ENCODE measurements at regions not wholly inside any gene's neighbourhood (a gene's known extent, or its start where the extent isn't known, plus 50 kb on each side); places are given as distances from the start of the nearest gene placed in this dataset.

DNA sequence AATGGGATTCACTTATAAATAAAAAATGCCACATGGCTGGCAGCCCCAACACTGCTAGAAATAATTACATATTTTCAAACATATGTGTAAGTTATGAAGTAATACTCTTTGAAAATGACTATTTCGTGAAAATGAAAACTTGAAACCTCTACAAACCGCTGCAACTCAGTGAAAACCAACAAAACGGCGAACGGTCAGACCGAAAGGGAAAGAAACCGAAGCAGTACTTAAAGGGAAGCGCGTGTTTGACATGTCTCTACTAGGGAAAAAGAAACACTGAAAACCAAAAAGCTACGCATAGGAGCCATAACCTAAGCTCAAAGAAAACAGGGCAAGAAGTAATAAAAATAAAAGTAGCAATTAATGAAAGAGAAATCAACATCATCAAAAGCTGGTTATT is 121.0 kb upstream of the GGTLC1 start:
- no peak overlapping the region for H3K27ac ChIP-seq (ENCODE audit: low read depth, low read length)
- CTCF ChIA-PET: interaction anchor here (1.6 kb wide), 1 partner anchor 9 kb away, joined by 3 read pairs; no protein-coding TSS in a partner anchor

GRCh38 chr20:24109008-24109407 is 120.4 kb upstream of the GGTLC1 start:
- no peak for TF ChIP-seq CTCF (IDR thresholded peaks at IDR 0.05; ENCODE audit: low read depth, low read length)
- H3K27ac ChIP-seq (ENCODE audit: low read depth, low read length): no peak overlapping the region

More for the DNA sequence above, 121.0 kb upstream of the GGTLC1 start:
- no peak for TF ChIP-seq CTCF (IDR thresholded peaks at IDR 0.05; ENCODE audit: low read depth, low read length)
- Histone ChIP-seq H3K27me3 (ENCODE audit: control insufficient read depth, insufficient read depth, low read length) (peaks cover 2% of the 10 kb centered on the region), H3K4me3 (ENCODE audit: low read depth, low read length) (no peak overlapping the region), H3K9me3 (ENCODE audit: control insufficient read depth, insufficient read depth, low read length) (peaks cover 2% of the 10 kb centered on the region; the same call in 1 of the 2 replicates)
- POLR2A ChIA-PET: no interaction called here
- DNase-seq (ENCODE audit: low read depth, low spot score): no peak

DNA sequence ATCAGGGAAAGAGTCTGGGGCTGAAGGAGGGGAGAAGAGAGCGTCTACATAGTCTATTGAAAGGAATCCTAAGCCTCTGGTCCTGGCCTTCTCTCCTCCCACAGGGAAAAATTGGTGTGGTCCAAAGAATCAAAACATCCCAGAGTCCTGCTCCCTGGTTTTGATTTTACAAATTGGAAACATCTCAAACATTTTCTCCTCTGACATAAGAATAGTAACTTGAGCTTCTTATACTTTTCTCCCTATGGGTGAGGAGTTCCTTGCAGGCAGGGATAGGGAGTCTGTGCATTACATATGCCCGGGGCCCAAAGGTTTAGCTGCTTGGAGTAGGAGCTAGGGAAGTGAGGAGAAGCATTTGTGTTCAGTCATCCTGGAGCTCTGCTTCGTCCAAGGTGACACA is 120.0 kb upstream of the GGTLC1 start:
- ChIA-PET POLR2A (no interaction called here), CTCF (interaction anchor here (1.6 kb wide), 1 partner anchor 8 kb away, joined by 3 read pairs; no protein-coding TSS in a partner anchor)
- TF ChIP-seq CTCF (IDR thresholded peaks at IDR 0.05; ENCODE audit: low read depth, low read length): no peak

More at GRCh38 chr20:24109008-24109407, 120.4 kb upstream of the GGTLC1 start:
- Histone ChIP-seq H3K27me3 (ENCODE audit: control insufficient read depth, insufficient read depth, low read length) (peaks cover 2% of the 10 kb centered on the region), H3K4me3 (ENCODE audit: low read depth, low read length) (no peak overlapping the region), H3K9me3 (ENCODE audit: control insufficient read depth, insufficient read depth, low read length) (peaks cover 2% of the 10 kb centered on the region; the same call in 1 of the 2 replicates)
- ChIA-PET CTCF (interaction anchor here (1.6 kb wide), 1 partner anchor 9 kb away, joined by 3 read pairs; no protein-coding TSS in a partner anchor), POLR2A (no interaction called here)
- no peak for DNase-seq (ENCODE audit: low read depth, low spot score)

GRCh38 chr20:24106801-24107445 is 118.3 kb upstream of the GGTLC1 start:
- CTCF ChIA-PET: no interaction called here
- Histone ChIP-seq H3K27ac (ENCODE audit: low read depth, low read length) (no peak overlapping the region), H3K4me3 (ENCODE audit: low read depth, low read length) (no peak overlapping the region), H3K27me3 (ENCODE audit: control insufficient read depth, insufficient read depth, low read length) (no peaks in the 10 kb centered on the region), H3K9me3 (ENCODE audit: control insufficient read depth, insufficient read depth, low read length) (peaks cover 2% of the 10 kb centered on the region; the same call in 1 of the 2 replicates)
- no peak for TF ChIP-seq CTCF (IDR thresholded peaks at IDR 0.05; ENCODE audit: low read depth, low read length)
- DNase-seq (ENCODE audit: low read depth, low spot score): no peak
- POLR2A ChIA-PET: no interaction called here

More for the DNA sequence above, 120.0 kb upstream of the GGTLC1 start:
- no peak overlapping the region for H3K27ac ChIP-seq (ENCODE audit: low read depth, low read length)
- H3K27me3 ChIP-seq (ENCODE audit: control insufficient read depth, insufficient read depth, low read length): no peaks in the 10 kb centered on the region
- H3K4me3 ChIP-seq (ENCODE audit: low read depth, low read length): no peak overlapping the region
- DNase-seq (ENCODE audit: low read depth, low spot score): no peak
- H3K9me3 ChIP-seq (ENCODE audit: control insufficient read depth, insufficient read depth, low read length): peaks cover 2% of the 10 kb centered on the region; the same call in 1 of the 2 replicates

- no peaks in the 10 kb centered on the region for H3K27me3 ChIP-seq (ENCODE audit: control insufficient read depth, insufficient read depth, low read length)
- DNase-seq (ENCODE audit: low read depth, low spot score): no peak
- ChIA-PET POLR2A (no interaction called here), CTCF (no interaction called here)
- H3K4me3 ChIP-seq (ENCODE audit: low read depth, low read length): no peak overlapping the region
- TF ChIP-seq CTCF (IDR thresholded peaks at IDR 0.05; ENCODE audit: low read depth, low read length): no peak
- no peak overlapping the region for H3K27ac ChIP-seq (ENCODE audit: low read depth, low read length)
- peaks cover 2% of the 10 kb centered on the region; the same call in 1 of the 2 replicates for H3K9me3 ChIP-seq (ENCODE audit: control insufficient read depth, insufficient read depth, low read length)
Measured at GRCh38 chr20:24106150-24106800, 117.7 kb upstream of the GGTLC1 start.
